ENCODE measurements at regions not wholly inside any gene's neighbourhood (a gene's known extent, or its start where the extent isn't known, plus 50 kb on each side); places are given as distances from the start of the nearest gene placed in this dataset.

DNA sequence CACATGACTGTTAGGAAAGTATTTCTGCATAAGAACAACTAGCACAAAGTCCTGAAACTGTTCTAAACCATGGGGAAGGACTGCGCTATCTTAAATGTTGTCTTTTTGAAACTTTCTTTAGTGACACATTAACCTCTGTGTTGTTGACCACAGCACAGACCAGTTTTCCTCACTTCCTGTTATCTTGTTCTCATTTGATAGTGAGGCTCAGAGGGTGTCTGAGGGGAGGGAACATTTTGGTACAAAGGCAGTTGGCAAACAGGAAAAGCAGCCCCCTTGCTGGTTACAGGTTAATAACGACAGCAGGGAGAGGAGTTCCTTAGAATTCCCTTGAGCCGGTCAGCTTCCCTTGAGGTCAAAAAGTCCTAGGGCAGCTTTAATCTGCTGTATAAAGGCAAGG, 143.5 kb upstream of the BMP2 start:
- BruUV-seq (replicated peaks): no TSS peak
- Histone ChIP-seq H3K9me3 (ENCODE audit: low read length) (no peaks in the 10 kb centered on the region), H3K27ac (ENCODE audit: extremely low read length, insufficient read depth, low read length) (peak overlapping the region; percentile 25), H3K79me2 (ENCODE audit: insufficient read depth, low read length) (no peaks in the 10 kb centered on the region), H3K9ac (ENCODE audit: insufficient read depth, low read depth, low read length) (no peak overlapping the region), H3K4me3 (replicated peaks in 1 of 3; ENCODE audit: insufficient read depth in 1 of 3, low read depth in 2 of 3, low read length in 3 of 3) (no peak overlapping the region), H3K36me3 (replicated peaks in 1 of 2; ENCODE audit: control insufficient read depth in 1 of 2, insufficient read depth in 2 of 2, low read length in 2 of 2) (no peaks in the 10 kb centered on the region), H3K27me3 (ENCODE audit: control insufficient read depth in 1 of 2, insufficient read depth in 2 of 2, low read length in 2 of 2) (no peaks in the 10 kb centered on the region), H2AFZ (ENCODE audit: low read length) (peak overlapping the region; percentile 59), H4K20me1 (ENCODE audit: insufficient read depth, low read length) (no peaks in the 10 kb centered on the region), H3K4me2 (ENCODE audit: low read depth, low read length) (peak overlapping the region; percentile 51; the same call in 1 of the 2 replicates), H3K4me1 (ENCODE audit: insufficient read depth, low read length) (peaks cover 9% of the 10 kb centered on the region)
- intact Hi-C loops (cut with micrococcal nuclease; ENCODE audit: unreplicated experiment): no loop called here
- ATAC-seq: peak; percentile 92
- in situ Hi-C loops (cut with HindIII; ENCODE audit: extremely low pct_ligation_motif_present, low pct_unique_long_range_greater_than_20kb): no loop called here
- CTCF ChIA-PET (ENCODE audit: low intra/inter-chr PET ratio, low total read pairs): no interaction called here
- WGBS (ENCODE audit: low lambda C conversion rate): 2% methylated on average over 3 of the region's 3 CpGs
- FAIRE-seq: peak; percentile 63
- POLR2A ChIA-PET: interaction anchor here (1.1 kb wide), 1 partner anchor 12 kb away, joined by 6 read pairs; no protein-coding TSS in a partner anchor
- DNase-seq (ENCODE audit: low spot score): peak; percentile 23
- TF ChIP-seq NFYB (CRISPR knock-in tag; IDR thresholded peaks at IDR 0.05) (no peak), FOXO1 (CRISPR knock-in tag; IDR thresholded peaks at IDR 0.05) (peak; percentile 28; the same call in 1 of the 2 replicates), THAP11 (CRISPR knock-in tag; IDR thresholded peaks at IDR 0.05) (no peak), STAT5B (CRISPR knock-in tag; IDR thresholded peaks at IDR 0.05) (no peak), ZNF891 (CRISPR knock-in tag; IDR thresholded peaks at IDR 0.05) (no peak), ZNF670 (CRISPR knock-in tag; IDR thresholded peaks at IDR 0.05; ENCODE audit: borderline replicate concordance) (0 out of 2 replicates have a peak, but pooled peaks have one; percentile 33), HNRNPLL (IDR thresholded peaks at IDR 0.05; ENCODE audit: low read depth, low read length, poor library complexity, severe bottlenecking) (no peak), SIN3B (IDR thresholded peaks at IDR 0.05; ENCODE audit: low read length) (no peak), HNRNPL (IDR thresholded peaks at IDR 0.05; ENCODE audit: low read depth, low read length) (no peak), RBFOX2 (IDR thresholded peaks at IDR 0.05; ENCODE audit: low read depth, low read length) (no peak), TSC22D2 (CRISPR knock-in tag; IDR thresholded peaks at IDR 0.05; ENCODE audit: borderline replicate concordance) (no peak), BHLHE40 (IDR thresholded peaks at IDR 0.05; ENCODE audit: low read length) (no peak), ZBTB8A (CRISPR knock-in tag; IDR thresholded peaks at IDR 0.05; ENCODE audit: borderline replicate concordance, low read depth) (no peak), ZSCAN9 (CRISPR knock-in tag; IDR thresholded peaks at IDR 0.05; ENCODE audit: borderline replicate concordance) (no peak)
- TF ChIP-seq, protein P1, sequence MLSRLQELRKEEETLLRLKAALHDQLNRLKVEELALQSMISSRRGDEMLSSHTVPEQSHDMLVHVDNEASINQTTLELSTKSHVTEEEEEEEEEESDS (CRISPR knock-in tag; IDR thresholded peaks at IDR 0.05; ENCODE audit: borderline replicate concordance): no peak
- TF ChIP-seq, protein P2, sequence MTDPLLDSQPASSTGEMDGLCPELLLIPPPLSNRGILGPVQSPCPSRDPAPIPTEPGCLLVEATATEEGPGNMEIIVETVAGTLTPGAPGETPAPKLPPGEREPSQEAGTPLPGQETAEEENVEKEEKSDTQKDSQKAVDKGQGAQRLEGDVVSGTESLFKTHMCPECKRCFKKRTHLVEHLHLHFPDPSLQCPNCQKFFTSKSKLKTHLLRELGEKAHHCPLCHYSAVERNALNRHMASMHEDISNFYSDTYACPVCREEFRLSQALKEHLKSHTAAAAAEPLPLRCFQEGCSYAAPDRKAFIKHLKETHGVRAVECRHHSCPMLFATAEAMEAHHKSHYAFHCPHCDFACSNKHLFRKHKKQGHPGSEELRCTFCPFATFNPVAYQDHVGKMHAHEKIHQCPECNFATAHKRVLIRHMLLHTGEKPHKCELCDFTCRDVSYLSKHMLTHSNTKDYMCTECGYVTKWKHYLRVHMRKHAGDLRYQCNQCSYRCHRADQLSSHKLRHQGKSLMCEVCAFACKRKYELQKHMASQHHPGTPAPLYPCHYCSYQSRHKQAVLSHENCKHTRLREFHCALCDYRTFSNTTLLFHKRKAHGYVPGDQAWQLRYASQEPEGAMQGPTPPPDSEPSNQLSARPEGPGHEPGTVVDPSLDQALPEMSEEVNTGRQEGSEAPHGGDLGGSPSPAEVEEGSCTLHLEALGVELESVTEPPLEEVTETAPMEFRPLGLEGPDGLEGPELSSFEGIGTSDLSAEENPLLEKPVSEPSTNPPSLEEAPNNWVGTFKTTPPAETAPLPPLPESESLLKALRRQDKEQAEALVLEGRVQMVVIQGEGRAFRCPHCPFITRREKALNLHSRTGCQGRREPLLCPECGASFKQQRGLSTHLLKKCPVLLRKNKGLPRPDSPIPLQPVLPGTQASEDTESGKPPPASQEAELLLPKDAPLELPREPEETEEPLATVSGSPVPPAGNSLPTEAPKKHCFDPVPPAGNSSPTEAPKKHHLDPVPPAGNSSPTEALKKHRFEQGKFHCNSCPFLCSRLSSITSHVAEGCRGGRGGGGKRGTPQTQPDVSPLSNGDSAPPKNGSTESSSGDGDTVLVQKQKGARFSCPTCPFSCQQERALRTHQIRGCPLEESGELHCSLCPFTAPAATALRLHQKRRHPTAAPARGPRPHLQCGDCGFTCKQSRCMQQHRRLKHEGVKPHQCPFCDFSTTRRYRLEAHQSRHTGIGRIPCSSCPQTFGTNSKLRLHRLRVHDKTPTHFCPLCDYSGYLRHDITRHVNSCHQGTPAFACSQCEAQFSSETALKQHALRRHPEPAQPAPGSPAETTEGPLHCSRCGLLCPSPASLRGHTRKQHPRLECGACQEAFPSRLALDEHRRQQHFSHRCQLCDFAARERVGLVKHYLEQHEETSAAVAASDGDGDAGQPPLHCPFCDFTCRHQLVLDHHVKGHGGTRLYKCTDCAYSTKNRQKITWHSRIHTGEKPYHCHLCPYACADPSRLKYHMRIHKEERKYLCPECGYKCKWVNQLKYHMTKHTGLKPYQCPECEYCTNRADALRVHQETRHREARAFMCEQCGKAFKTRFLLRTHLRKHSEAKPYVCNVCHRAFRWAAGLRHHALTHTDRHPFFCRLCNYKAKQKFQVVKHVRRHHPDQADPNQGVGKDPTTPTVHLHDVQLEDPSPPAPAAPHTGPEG (CRISPR knock-in tag; IDR thresholded peaks at IDR 0.05): no peak
- TF ChIP-seq, protein P3, sequence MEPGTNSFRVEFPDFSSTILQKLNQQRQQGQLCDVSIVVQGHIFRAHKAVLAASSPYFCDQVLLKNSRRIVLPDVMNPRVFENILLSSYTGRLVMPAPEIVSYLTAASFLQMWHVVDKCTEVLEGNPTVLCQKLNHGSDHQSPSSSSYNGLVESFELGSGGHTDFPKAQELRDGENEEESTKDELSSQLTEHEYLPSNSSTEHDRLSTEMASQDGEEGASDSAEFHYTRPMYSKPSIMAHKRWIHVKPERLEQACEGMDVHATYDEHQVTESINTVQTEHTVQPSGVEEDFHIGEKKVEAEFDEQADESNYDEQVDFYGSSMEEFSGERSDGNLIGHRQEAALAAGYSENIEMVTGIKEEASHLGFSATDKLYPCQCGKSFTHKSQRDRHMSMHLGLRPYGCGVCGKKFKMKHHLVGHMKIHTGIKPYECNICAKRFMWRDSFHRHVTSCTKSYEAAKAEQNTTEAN (CRISPR knock-in tag; conservative IDR thresholded peaks at IDR 0.05): no peak
- TF ChIP-seq, protein P4, sequence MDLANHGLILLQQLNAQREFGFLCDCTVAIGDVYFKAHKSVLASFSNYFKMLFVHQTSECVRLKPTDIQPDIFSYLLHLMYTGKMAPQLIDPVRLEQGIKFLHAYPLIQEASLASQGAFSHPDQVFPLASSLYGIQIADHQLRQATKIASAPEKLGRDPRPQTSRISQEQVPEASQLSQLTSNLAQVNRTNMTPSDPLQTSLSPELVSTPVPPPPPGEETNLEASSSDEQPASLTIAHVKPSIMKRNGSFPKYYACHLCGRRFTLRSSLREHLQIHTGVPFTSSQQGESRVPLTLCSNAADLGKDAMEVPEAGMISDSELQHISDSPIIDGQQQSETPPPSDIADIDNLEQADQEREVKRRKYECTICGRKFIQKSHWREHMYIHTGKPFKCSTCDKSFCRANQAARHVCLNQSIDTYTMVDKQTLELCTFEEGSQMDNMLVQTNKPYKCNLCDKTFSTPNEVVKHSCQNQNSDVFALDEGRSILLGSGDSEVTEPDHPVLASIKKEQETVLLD (CRISPR knock-in tag; IDR thresholded peaks at IDR 0.05; ENCODE audit: low read depth): no peak
